Right lobe of liver (tissue), 6 donors: ENCODE measurements at regions not wholly inside any gene's neighbourhood (a gene's known extent, or its start where the extent isn't known, plus 50 kb on each side); places are given as distances from the start of the nearest gene placed in this dataset.

Experiments used
- ATAC-seq, 4 donors: fragments of 200-7000 bp; cut with Tn5 transposase; one replicate each; pipeline ENCODE4 v1.9.1; 2020; ENCODE audit warnings: mild to moderate bottlenecking in 4 of 4, moderate library complexity in 4 of 4
- DNase-seq, 3 donors: peaks; one replicate each; pipeline ENCODE4 v3.0.0-alpha.2; 2020
- H3K27ac ChIP-seq, 3 donors: fragments of 200-600 bp; one replicate each; pipeline ENCODE4 v1.8.0; 2022
- H3K27me3 ChIP-seq, 2 donors: fragments of 200-600 bp; one replicate each; pipeline ENCODE4 v1.8.0; 2022
- H3K36me3 ChIP-seq, 4 donors: fragments of 200-600 bp; sonication (generic) in 1 of 4; one replicate each; pipeline versions ENCODE4 v1.5.1 to v1.8.0; 2017 to 2022; ENCODE audit warnings: control low read depth in 1 of 4
- H3K4me1 ChIP-seq, 4 donors: fragments of 200-600 bp; sonication (generic) in 1 of 4; one replicate each; pipeline versions ENCODE4 v1.5.1 to v1.8.0; 2017 to 2022; ENCODE audit warnings: control low read depth in 1 of 4
- H3K4me3 ChIP-seq, 3 donors: fragments of 200-600 bp; one replicate each; pipeline ENCODE4 v1.8.0; 2022
- H3K9me3 ChIP-seq, 4 donors: fragments of 200-600 bp; sonication (generic) in 1 of 4; one replicate each; pipeline versions ENCODE4 v1.5.1 to v1.8.0; 2017 to 2022; ENCODE audit warnings: control low read depth in 1 of 4
- POLR2A ChIP-seq: fragments of 450-650 bp; IDR thresholded peaks from one replicate; pipeline ENCODE4 v1.6.1; 2017; ENCODE audit warnings: antibody characterized with exemption, mild to moderate bottlenecking
- WGBS: methylation state at CpG from one replicate; pipeline ENCODE4 v1.1.6; 2018; ENCODE audit warnings: low coverage, low lambda C conversion rate; ENCODE audit not compliant: insufficient coverage; ENCODE audit errors: missing lambda C conversion rate; 5-methylcytosine and 5-hydroxymethylcytosine counted together
- intact Hi-C, 2 donors: fragments of 100-400 bp; cut with DNase I; formaldehyde crosslinking; loops; one replicate each; pipeline versions ENCODE4 v1.11.2 to v1.14.1; 2022
- TF ChIP-seq, protein P1 (sequence below), 4 donors: fragments of 200-600 bp in 3 of 4; fragments of 450-650 bp in 1 of 4; IDR thresholded peaks; one replicate each; pipeline versions ENCODE4 v1.5.1 to v1.8.0; 2016 to 2022; ENCODE audit warnings: antibody characterized with exemption in 4 of 4, mild to moderate bottlenecking in 2 of 4
- donor health status: DM: no; HTN: yes; CAD: no.
- donor health status: DM: no; HTN: no; CAD: no.
- donor health status: DM: no; HTN: no; CAD: no.
- donor health status: DM: no; HTN: yes; CAD: no.
- donor health status: DM: no; HTN: yes; CAD: no.

DNA sequence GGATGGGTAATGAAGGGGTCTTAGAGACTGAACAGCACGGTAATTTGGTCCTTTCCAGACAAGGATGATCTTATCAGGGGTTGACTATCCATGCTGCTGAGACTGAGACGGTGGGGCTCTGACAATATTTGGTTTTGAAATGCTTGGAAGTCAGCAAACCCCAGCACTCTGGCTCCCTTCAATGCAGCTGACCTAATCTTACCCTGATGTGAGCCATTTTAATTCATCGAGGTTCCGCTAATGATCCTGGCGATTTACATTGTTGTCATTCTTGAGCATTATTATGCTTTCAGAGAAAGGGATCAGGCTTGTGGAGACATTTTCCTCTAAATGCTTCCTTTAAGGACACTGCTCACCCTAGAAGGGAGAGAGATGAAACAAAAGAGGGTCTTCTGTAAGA lies 114.6 kb upstream of the BMPER start:
- Histone ChIP-seq H3K4me1 (no peaks in the 10 kb centered on the region), H3K4me3 (no peak overlapping the region), H3K27ac (no peak overlapping the region), H3K9me3 (no peaks in the 10 kb centered on the region), H3K27me3 (no peaks in the 10 kb centered on the region), H3K36me3 (no peaks in the 10 kb centered on the region)
- intact Hi-C loops, result no loop called here
- DNase-seq (no peak), ATAC-seq (no peak)
- WGBS, result 65% methylated on average over 4 of the region's 5 CpGs
- TF ChIP-seq, protein P1, sequence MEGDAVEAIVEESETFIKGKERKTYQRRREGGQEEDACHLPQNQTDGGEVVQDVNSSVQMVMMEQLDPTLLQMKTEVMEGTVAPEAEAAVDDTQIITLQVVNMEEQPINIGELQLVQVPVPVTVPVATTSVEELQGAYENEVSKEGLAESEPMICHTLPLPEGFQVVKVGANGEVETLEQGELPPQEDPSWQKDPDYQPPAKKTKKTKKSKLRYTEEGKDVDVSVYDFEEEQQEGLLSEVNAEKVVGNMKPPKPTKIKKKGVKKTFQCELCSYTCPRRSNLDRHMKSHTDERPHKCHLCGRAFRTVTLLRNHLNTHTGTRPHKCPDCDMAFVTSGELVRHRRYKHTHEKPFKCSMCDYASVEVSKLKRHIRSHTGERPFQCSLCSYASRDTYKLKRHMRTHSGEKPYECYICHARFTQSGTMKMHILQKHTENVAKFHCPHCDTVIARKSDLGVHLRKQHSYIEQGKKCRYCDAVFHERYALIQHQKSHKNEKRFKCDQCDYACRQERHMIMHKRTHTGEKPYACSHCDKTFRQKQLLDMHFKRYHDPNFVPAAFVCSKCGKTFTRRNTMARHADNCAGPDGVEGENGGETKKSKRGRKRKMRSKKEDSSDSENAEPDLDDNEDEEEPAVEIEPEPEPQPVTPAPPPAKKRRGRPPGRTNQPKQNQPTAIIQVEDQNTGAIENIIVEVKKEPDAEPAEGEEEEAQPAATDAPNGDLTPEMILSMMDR (IDR thresholded peaks at IDR 0.05), result no peak
- no peak for TF ChIP-seq POLR2A

DNA sequence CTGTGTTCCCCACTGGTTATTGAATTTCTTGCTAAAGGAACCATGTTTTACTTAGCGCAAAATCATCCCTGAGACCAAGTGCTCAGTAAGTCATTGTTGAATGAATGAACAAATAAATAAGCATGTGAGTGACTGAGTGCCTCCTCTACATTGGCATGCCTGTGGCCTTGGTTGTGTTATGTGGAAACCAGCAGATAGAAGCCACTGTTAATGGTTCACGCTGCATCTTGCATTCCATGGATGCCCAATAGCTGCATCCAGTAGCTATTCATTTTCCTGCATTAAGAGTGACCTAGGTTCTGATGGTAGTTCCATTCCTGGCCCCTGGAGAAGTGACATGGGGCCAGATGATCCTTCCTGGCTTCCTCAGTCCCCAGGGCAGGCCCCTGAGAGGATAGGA lies 113.3 kb upstream of the BMPER start:
- no peaks in the 10 kb centered on the region for H3K4me1 ChIP-seq
- intact Hi-C loops, result no loop called here
- ATAC-seq, result no peak

DNA sequence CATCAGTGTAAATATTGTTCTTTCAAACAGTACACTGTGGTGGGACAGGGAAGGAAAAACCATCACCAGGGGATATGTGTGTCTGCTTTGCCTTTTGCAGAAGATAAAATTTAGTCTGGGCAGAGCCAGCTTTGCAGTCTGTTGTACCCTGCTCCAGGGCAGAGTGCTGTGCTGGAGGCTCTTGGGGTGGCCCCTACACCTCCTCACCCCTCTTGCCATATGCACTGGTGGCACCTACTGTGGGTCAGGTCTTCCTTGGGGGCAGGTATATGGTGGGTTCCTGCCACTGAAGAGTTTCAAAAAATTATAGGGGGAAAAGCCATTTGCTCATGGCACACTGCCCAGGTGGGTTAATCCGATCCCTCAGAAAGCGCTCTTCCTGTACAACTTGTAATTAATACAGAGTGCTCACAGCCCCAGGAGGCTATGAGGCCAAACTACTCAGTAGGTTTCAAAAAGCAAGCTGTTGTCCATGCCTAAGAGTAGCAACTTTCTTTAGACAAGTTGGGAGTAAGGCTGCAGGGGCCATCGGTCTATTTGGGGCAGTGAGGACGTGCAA lies 112.7 kb upstream of the BMPER start:
- TF ChIP-seq, protein P1 (IDR thresholded peaks at IDR 0.05), result no peak
- TF ChIP-seq POLR2A, result no peak
- no peak for DNase-seq
- Histone ChIP-seq H3K27ac (no peak overlapping the region), H3K4me3 (no peak overlapping the region), H3K36me3 (no peaks in the 10 kb centered on the region), H3K27me3 (no peaks in the 10 kb centered on the region), H3K4me1 (no peaks in the 10 kb centered on the region), H3K9me3 (no peaks in the 10 kb centered on the region)
- WGBS, result 93% methylated on average over 2 of the region's 4 CpGs
- intact Hi-C loops, result no loop called here
- no peak for ATAC-seq

More for the DNA sequence above, 113.3 kb upstream of the BMPER start:
- H3K27ac ChIP-seq, result no peak overlapping the region
- no peaks in the 10 kb centered on the region for H3K9me3 ChIP-seq
- no peak overlapping the region for H3K4me3 ChIP-seq
- H3K36me3 ChIP-seq, result no peaks in the 10 kb centered on the region
- WGBS, result 94% methylated on average over 2 of the region's 2 CpGs
- DNase-seq, result no peak
- no peak for TF ChIP-seq POLR2A
- TF ChIP-seq, protein P1 (IDR thresholded peaks at IDR 0.05), result no peak
- no peaks in the 10 kb centered on the region for H3K27me3 ChIP-seq

DNA sequence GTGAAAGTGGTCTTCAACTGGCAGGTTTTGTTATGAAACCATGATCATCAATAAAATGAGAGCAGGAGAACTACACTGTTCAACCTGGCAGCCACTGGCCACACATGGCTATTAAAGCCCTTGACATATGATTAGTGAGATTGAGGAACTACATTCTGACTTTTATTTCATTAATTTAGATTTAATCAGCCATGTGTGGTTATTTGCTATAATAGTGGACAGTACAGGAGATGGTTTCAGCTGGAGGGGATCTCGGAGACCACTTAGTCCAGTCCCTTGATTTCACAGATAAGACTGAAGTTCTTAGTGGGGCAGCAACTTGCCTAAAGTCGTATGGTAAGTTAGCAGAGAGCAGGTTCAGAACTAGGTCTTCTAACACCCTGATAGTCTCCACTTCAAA lies 111.7 kb upstream of the BMPER start:
- no peak for ATAC-seq
- H3K9me3 ChIP-seq, result no peaks in the 10 kb centered on the region
- no peaks in the 10 kb centered on the region for H3K4me1 ChIP-seq
- 79% methylated on average over 2 of the region's 2 CpGs for WGBS
- H3K4me3 ChIP-seq, result no peak overlapping the region
- no peaks in the 10 kb centered on the region for H3K27me3 ChIP-seq
- no peak for DNase-seq
- no peaks in the 10 kb centered on the region for H3K36me3 ChIP-seq
- intact Hi-C loops, result no loop called here
- TF ChIP-seq POLR2A, result no peak
- TF ChIP-seq, protein P1 (IDR thresholded peaks at IDR 0.05), result no peak
- H3K27ac ChIP-seq, result no peak overlapping the region

DNA sequence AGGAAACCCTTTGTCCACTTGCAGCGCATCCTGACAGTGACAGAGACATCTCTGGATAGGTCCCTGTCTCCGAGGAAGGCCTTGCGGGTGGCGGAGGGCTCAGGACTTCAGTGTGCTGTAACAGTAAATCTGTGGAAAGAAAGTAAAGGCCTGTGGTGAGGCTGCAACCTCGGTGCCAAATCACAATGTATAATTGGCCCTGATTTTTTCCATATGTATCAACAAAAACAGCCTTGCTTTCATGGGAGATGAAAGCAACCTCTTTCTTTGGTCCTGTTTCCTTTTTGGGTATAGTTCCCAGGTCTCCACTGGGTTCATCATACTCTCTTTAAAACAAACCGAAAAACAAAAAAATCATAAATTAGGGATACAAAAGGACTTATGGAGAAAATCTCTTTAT lies 110.9 kb upstream of the BMPER start:
- DNase-seq (no peak), ATAC-seq (no peak)
- Histone ChIP-seq H3K36me3 (no peaks in the 10 kb centered on the region), H3K27me3 (no peaks in the 10 kb centered on the region), H3K27ac (no peak overlapping the region), H3K4me1 (no peaks in the 10 kb centered on the region), H3K9me3 (no peaks in the 10 kb centered on the region), H3K4me3 (no peak overlapping the region)
- intact Hi-C loops, result no loop called here
- 88% methylated on average over 2 of the region's 6 CpGs for WGBS
- no peak for TF ChIP-seq POLR2A
- TF ChIP-seq, protein P1 (IDR thresholded peaks at IDR 0.05), result no peak
